D721Med (cell line): ENCODE measurements at regions not wholly inside any gene's neighbourhood (a gene's known extent, or its start where the extent isn't known, plus 50 kb on each side); places are given as distances from the start of the nearest gene placed in this dataset.

Source experiments
- DNase-seq: peaks from one replicate; pipeline ENCODE4 v3.0.0; 2011; ENCODE audit warnings: low spot score; ENCODE audit not compliant: insufficient read length
- FAIRE-seq: peaks from 2 replicates; lab custom pipeline; 2011; peaks lifted over from hg19 to GRCh38; lab: Jason Lieb, UNC
- CTCF ChIP-seq: IDR thresholded peaks from 2 replicates; pipeline ENCODE4 v1.5.1; 2012; ENCODE audit warnings: mild to moderate bottlenecking, control low read depth; ENCODE audit not compliant: insufficient read depth; ENCODE audit errors: missing control alignments

- TF ChIP-seq CTCF = no peak
- no peak for FAIRE-seq
- no peak for DNase-seq
These were observed 138.4 kb upstream of the NALF2 start for GRCh38 chrX:69365755-69366154.

GRCh38 chrX:69365349-69365748, 138.8 kb upstream of the NALF2 start:
- FAIRE-seq = no peak
- no peak for DNase-seq
- no peak for TF ChIP-seq CTCF

- DNase-seq (no peak), FAIRE-seq (no peak)
- TF ChIP-seq CTCF = no peak
These were observed 141.3 kb upstream of the NALF2 start for GRCh38 chrX:69362856-69363255.

GRCh38 chrX:69362354-69362753, 141.8 kb upstream of the NALF2 start:
- TF ChIP-seq CTCF = no peak
- DNase-seq (no peak), FAIRE-seq (no peak)

- DNase-seq (no peak), FAIRE-seq (no peak)
- no peak for TF ChIP-seq CTCF
These were observed 142.7 kb upstream of the NALF2 start for GRCh38 chrX:69361311-69361845.

- DNase-seq (no peak), FAIRE-seq (no peak)
- TF ChIP-seq CTCF = no peak
These were observed 146.8 kb upstream of the NALF2 start for GRCh38 chrX:69357317-69357716.

- FAIRE-seq (no peak), DNase-seq (no peak)
These were observed 159.6 kb upstream of the PJA1 start for GRCh38 chrX:69324851-69325250.

More at GRCh38 chrX:69324851-69325250, 159.6 kb upstream of the PJA1 start:
- no peak for TF ChIP-seq CTCF
